Thyroid gland (tissue), 4 donors: ENCODE measurements at regions not wholly inside any gene's neighbourhood (a gene's known extent, or its start where the extent isn't known, plus 50 kb on each side); places are given as distances from the start of the nearest gene placed in this dataset.

Source experiments
- CTCF ChIP-seq, 6 experiments: fragments of 200-600 bp in 3 of 6; fragments of 450-650 bp in 3 of 6; sonication (generic) in 3 of 6; IDR thresholded peaks; one replicate each; pipeline ENCODE4 v1.5.1; 2016 to 2019; ENCODE audit warnings: antibody characterized with exemption in 6 of 6, mild to moderate bottlenecking in 2 of 6, inconsistent platforms in 1 of 6, moderate library complexity in 1 of 6
- POLR2A ChIP-seq, 2 donors: fragments of 450-650 bp; IDR thresholded peaks; one replicate each; pipeline ENCODE4 v1.6.1; 2017; ENCODE audit warnings: antibody characterized with exemption in 2 of 2, mild to moderate bottlenecking in 2 of 2, moderate library complexity in 1 of 2

DNA sequence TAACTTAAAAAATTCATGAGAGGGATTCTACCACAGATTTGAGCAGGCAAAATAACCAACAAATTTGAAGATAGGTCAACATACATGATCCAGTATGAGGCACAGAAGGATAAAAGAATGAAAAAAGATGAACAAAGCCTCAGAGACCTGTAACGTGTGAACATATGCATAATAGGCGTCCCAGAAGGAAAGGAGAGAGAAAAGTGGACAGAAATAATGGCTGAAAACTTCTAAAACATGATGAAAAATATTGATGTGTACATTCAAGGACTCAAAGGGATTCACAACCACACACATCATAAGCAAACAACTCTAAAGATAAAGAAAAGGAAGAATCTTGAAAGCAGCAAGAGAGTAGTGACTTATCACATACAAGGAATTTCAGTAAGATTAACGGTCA lies 100.1 kb upstream of the PARD3B start:
- TF ChIP-seq CTCF (IDR thresholded peaks at IDR 0.05) (no peak), POLR2A (IDR thresholded peaks at IDR 0.05) (no peak)
